ENCODE measurements at regions not wholly inside any gene's neighbourhood (a gene's known extent, or its start where the extent isn't known, plus 50 kb on each side); places are given as distances from the start of the nearest gene placed in this dataset.

DNA sequence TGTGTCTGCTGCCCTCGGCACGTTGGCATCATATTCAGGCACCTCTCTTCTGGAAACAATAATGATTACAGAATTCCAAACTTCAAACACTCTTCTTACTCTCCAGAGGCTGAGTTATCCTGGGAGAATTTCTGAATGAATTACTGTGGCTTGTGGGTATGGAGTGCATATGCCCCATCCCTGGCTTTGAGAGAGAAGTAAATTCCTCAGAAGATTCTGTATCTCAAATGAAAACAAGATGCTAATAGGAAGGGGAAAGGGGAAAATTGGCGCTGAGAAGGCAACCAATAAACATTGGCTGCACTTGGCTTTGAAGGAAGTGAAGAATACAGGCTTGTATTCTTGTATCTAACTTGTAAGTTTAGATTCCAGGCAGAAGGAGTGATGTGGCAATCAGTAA is 132.0 kb upstream of the NOVA1 start:
- TF ChIP-seq, protein P1, sequence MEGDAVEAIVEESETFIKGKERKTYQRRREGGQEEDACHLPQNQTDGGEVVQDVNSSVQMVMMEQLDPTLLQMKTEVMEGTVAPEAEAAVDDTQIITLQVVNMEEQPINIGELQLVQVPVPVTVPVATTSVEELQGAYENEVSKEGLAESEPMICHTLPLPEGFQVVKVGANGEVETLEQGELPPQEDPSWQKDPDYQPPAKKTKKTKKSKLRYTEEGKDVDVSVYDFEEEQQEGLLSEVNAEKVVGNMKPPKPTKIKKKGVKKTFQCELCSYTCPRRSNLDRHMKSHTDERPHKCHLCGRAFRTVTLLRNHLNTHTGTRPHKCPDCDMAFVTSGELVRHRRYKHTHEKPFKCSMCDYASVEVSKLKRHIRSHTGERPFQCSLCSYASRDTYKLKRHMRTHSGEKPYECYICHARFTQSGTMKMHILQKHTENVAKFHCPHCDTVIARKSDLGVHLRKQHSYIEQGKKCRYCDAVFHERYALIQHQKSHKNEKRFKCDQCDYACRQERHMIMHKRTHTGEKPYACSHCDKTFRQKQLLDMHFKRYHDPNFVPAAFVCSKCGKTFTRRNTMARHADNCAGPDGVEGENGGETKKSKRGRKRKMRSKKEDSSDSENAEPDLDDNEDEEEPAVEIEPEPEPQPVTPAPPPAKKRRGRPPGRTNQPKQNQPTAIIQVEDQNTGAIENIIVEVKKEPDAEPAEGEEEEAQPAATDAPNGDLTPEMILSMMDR (IDR thresholded peaks at IDR 0.05), result no peak
- no peak for TF ChIP-seq POLR2A (IDR thresholded peaks at IDR 0.05)
- no peak for TF ChIP-seq POLR2AphosphoS5 (IDR thresholded peaks at IDR 0.05)

Measured in gastroesophageal sphincter (tissue), 3 donors.